Testis (tissue), 2 donors: ENCODE measurements at regions not wholly inside any gene's neighbourhood (a gene's known extent, or its start where the extent isn't known, plus 50 kb on each side); places are given as distances from the start of the nearest gene placed in this dataset.

Source experiments
- POLR2A ChIP-seq: fragments of 450-650 bp; IDR thresholded peaks from one replicate; pipeline ENCODE4 v1.6.1; 2017; ENCODE audit warnings: antibody characterized with exemption, mild to moderate bottlenecking, moderate library complexity
- TF ChIP-seq, protein P1 (sequence below), 3 experiments: fragments of 450-650 bp in 2 of 3; fragments of 200-600 bp in 1 of 3; sonication (generic) in 1 of 3; IDR thresholded peaks; one replicate each; pipeline ENCODE4 v1.5.1; 2016 to 2019; ENCODE audit warnings: antibody characterized with exemption in 3 of 3, mild to moderate bottlenecking in 2 of 3, moderate library complexity in 1 of 3

DNA sequence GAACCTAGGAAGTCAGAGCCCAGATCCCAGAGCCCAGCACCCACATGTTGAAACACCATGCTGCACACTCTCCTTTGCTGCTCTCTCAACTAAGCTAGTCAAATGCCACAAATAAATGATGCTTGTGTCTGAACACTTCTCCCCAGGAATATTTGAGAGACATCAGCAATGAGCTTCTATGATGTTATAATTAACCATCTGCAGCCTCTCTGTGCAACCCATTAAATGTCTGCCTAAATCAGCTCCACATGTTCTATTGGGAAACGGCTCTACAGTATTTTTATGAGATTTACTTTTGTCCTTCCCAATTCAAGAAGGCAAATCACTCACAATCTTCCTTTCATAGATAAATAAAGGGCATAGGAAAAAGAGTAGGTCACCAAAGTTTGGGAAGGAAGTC is 266.8 kb upstream of the PARD3B start:
- TF ChIP-seq, protein P1, sequence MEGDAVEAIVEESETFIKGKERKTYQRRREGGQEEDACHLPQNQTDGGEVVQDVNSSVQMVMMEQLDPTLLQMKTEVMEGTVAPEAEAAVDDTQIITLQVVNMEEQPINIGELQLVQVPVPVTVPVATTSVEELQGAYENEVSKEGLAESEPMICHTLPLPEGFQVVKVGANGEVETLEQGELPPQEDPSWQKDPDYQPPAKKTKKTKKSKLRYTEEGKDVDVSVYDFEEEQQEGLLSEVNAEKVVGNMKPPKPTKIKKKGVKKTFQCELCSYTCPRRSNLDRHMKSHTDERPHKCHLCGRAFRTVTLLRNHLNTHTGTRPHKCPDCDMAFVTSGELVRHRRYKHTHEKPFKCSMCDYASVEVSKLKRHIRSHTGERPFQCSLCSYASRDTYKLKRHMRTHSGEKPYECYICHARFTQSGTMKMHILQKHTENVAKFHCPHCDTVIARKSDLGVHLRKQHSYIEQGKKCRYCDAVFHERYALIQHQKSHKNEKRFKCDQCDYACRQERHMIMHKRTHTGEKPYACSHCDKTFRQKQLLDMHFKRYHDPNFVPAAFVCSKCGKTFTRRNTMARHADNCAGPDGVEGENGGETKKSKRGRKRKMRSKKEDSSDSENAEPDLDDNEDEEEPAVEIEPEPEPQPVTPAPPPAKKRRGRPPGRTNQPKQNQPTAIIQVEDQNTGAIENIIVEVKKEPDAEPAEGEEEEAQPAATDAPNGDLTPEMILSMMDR (IDR thresholded peaks at IDR 0.05): no peak
- no peak for TF ChIP-seq POLR2A
